ENCODE measurements at regions not wholly inside any gene's neighbourhood (a gene's known extent, or its start where the extent isn't known, plus 50 kb on each side); places are given as distances from the start of the nearest gene placed in this dataset.

DNA sequence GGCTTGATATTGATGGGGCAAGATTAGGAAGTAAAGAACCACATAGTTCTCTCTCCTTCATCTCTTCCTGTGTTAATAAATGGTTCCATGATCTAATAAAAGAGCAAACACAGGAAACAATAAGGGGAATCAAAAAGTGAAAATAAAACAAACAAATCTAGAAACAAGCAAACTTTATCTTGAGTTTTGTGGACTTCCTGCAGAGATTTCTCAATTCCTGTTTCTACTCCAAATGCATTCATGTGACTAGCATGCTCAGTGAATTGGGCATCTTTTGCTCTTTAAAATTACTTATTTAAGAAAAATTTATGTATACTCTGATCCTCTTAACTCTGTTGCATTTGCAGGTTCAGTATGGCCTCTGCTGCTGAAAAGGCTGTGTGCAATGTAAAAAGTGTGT is 682.0 kb downstream of the KCTD8 start:
- no peak for TF ChIP-seq TAF1 (IDR thresholded peaks at IDR 0.05; ENCODE audit: borderline replicate concordance, insufficient read depth, low read length)
- no peak for TF ChIP-seq FOXP2 (optimal IDR thresholded peaks at IDR 0.05; ENCODE audit: borderline replicate concordance, extremely low read depth, extremely low read length, insufficient read depth)
- no peak for TF ChIP-seq SIN3A (IDR thresholded peaks at IDR 0.05; ENCODE audit: borderline replicate concordance, insufficient read depth, low read length)
- TF ChIP-seq, protein P1, sequence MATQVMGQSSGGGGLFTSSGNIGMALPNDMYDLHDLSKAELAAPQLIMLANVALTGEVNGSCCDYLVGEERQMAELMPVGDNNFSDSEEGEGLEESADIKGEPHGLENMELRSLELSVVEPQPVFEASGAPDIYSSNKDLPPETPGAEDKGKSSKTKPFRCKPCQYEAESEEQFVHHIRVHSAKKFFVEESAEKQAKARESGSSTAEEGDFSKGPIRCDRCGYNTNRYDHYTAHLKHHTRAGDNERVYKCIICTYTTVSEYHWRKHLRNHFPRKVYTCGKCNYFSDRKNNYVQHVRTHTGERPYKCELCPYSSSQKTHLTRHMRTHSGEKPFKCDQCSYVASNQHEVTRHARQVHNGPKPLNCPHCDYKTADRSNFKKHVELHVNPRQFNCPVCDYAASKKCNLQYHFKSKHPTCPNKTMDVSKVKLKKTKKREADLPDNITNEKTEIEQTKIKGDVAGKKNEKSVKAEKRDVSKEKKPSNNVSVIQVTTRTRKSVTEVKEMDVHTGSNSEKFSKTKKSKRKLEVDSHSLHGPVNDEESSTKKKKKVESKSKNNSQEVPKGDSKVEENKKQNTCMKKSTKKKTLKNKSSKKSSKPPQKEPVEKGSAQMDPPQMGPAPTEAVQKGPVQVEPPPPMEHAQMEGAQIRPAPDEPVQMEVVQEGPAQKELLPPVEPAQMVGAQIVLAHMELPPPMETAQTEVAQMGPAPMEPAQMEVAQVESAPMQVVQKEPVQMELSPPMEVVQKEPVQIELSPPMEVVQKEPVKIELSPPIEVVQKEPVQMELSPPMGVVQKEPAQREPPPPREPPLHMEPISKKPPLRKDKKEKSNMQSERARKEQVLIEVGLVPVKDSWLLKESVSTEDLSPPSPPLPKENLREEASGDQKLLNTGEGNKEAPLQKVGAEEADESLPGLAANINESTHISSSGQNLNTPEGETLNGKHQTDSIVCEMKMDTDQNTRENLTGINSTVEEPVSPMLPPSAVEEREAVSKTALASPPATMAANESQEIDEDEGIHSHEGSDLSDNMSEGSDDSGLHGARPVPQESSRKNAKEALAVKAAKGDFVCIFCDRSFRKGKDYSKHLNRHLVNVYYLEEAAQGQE (IDR thresholded peaks at IDR 0.05; ENCODE audit: insufficient read depth in 1 of 2, low read depth in 2 of 2, low read length in 2 of 2): no peak
- no peak for TF ChIP-seq POLR2AphosphoS5 (IDR thresholded peaks at IDR 0.05; ENCODE audit: low read depth, low read length)

DNA sequence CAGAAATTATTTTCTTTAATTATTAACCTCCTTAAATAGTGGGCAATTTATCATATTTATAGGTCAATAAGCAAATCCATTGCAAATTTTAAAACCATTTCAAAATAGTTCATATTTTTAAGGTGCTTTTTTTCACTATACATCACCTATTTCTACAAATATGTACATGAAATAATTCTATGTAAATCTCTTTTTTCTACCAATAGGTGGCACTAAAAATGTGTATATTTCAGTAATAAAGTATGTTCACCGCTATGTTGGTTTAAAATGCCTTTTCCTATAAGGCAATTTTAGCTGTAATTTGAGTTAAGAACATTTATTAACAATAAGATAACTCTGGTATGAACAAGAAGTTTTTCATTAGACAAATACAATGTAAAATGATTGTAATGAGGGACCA is 672.2 kb downstream of the KCTD8 start:
- TF ChIP-seq TAF1 (IDR thresholded peaks at IDR 0.05; ENCODE audit: borderline replicate concordance, insufficient read depth, low read length) (no peak), FOXP2 (optimal IDR thresholded peaks at IDR 0.05; ENCODE audit: borderline replicate concordance, extremely low read depth, extremely low read length, insufficient read depth) (no peak), SIN3A (IDR thresholded peaks at IDR 0.05; ENCODE audit: borderline replicate concordance, insufficient read depth, low read length) (no peak), POLR2AphosphoS5 (IDR thresholded peaks at IDR 0.05; ENCODE audit: low read depth, low read length) (no peak)
- TF ChIP-seq, protein P1 (IDR thresholded peaks at IDR 0.05; ENCODE audit: insufficient read depth in 1 of 2, low read depth in 2 of 2, low read length in 2 of 2): no peak

DNA sequence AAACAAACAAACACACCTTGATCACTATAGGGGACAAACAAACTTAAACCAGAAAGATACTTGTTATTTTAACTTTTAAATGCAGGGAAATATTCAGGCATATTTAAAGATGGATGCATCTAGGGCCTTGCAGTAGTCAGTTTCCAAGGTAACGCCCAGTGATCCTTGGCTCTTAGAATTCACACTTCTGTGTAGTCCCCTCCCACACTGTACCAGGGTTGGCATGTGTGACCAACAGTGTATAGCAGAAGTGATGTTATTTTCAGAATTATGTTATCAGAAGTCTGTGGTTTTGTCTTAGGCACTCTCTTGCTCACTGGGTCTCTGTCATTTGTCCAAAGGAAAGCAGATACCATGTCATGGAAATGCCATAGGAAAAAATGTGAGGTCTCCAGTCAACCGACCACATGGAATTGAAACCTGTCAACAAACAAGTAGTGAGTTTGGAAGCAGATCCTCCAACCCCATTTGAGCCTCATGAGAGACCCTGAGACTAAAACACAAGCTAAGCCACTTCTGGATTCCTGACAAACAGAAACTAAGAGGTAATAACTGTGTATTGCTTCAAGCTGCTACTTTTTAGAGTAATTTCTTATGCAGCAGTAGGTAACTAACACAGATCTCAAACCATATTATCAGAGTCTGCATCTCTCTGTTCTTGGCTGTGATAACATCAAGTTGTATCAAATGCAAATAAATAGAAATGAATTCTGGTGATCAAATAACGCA is 670.3 kb downstream of the KCTD8 start:
- TF ChIP-seq, protein P1 (IDR thresholded peaks at IDR 0.05; ENCODE audit: insufficient read depth in 1 of 2, low read depth in 2 of 2, low read length in 2 of 2): no peak
- TF ChIP-seq SIN3A (IDR thresholded peaks at IDR 0.05; ENCODE audit: borderline replicate concordance, insufficient read depth, low read length): no peak
- no peak for TF ChIP-seq TAF1 (IDR thresholded peaks at IDR 0.05; ENCODE audit: borderline replicate concordance, insufficient read depth, low read length)
- no peak for TF ChIP-seq POLR2AphosphoS5 (IDR thresholded peaks at IDR 0.05; ENCODE audit: low read depth, low read length)

GRCh38 chr4:43781125-43781524 is 667.5 kb downstream of the KCTD8 start:
- no peak for TF ChIP-seq SIN3A (IDR thresholded peaks at IDR 0.05; ENCODE audit: borderline replicate concordance, insufficient read depth, low read length)
- TF ChIP-seq FOXP2 (optimal IDR thresholded peaks at IDR 0.05; ENCODE audit: borderline replicate concordance, extremely low read depth, extremely low read length, insufficient read depth): no peak
- TF ChIP-seq TAF1 (IDR thresholded peaks at IDR 0.05; ENCODE audit: borderline replicate concordance, insufficient read depth, low read length): no peak
- TF ChIP-seq, protein P1 (IDR thresholded peaks at IDR 0.05; ENCODE audit: insufficient read depth in 1 of 2, low read depth in 2 of 2, low read length in 2 of 2): no peak
- TF ChIP-seq POLR2AphosphoS5 (IDR thresholded peaks at IDR 0.05; ENCODE audit: low read depth, low read length): no peak
